ENCODE measurements at regions not wholly inside any gene's neighbourhood (a gene's known extent, or its start where the extent isn't known, plus 50 kb on each side); places are given as distances from the start of the nearest gene placed in this dataset.

GRCh38 chr5:60162441-60162840 lies 268.9 kb upstream of the PDE4D start:
- H3K27ac ChIP-seq = no peak overlapping the region
- TF ChIP-seq CTCF (conservative IDR thresholded peaks at IDR 0.05) = no peak

DNA sequence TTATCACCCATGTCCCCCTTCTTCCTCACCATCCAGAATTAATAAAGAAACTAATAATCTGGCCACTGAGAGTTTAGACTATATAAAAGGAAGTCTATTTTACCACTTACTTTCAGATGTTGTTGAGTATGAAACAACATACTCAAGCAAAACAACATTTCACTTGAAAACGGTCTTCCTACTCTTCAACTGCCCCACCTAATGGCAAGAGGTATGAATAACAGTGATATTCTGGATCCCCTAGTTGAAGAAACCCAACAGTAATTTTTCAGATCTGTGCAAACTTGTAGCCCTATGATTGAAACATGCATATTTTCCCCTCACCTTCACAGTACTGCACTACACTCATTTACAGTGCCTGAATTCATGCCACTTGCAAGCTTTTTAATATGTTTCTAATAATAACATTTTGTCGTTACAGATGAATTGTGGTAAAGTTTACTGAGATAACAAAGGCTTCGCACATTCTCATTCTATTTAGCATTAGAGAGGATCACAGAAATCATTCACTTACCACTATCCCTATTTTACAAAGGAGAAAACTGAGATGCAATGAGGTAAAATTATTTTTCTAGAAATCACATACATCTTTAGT lies 267.9 kb upstream of the PDE4D start:
- no peak overlapping the region for H3K27ac ChIP-seq
- peak; percentile 81 for TF ChIP-seq CTCF (conservative IDR thresholded peaks at IDR 0.05)

DNA sequence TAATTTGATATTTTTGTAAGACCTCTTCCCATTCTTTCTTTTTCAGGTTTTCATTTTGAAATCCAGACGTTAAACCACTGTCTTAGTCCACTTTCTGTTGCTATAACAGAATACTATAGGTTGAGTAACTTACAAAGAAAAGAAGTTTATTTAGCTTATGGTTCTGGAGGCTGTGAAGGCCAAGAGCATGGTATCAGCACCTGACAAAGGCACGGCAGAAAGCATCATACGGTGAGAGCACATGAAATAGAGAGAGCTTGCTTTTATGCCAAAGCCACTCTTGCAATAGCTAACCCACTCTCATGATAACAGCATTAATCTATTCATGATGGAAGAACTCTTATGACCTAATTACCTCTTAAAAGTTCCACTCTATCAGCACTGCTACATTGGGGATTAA lies 255.6 kb upstream of the PDE4D start:
- no peak for TF ChIP-seq CTCF (conservative IDR thresholded peaks at IDR 0.05)
- H3K27ac ChIP-seq = no peak overlapping the region

- TF ChIP-seq CTCF (conservative IDR thresholded peaks at IDR 0.05) = no peak
- no peak overlapping the region for H3K27ac ChIP-seq
These were observed 254.8 kb upstream of the PDE4D start for GRCh38 chr5:60148366-60148765.

DNA sequence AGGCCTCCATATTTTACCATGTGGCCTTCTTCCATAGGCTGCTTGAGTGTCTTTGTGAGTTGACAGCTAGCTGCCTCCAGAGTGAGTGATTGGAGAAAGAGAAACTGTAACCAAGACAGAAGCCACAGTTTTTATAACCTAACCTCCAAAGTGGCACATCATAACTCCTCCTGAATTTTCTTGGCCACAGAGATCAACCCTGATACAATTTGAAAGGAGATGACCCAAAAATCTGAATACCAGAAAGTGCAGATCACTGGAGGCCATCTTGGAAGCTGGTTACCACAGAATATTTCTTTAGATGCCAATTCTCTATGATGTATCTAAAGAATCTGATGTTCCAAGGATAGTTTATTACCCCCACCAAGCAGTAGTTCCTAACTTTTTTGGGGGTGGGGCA lies 254.3 kb upstream of the PDE4D start:
- TF ChIP-seq CTCF (conservative IDR thresholded peaks at IDR 0.05) = no peak
- no peak overlapping the region for H3K27ac ChIP-seq

- no peak for TF ChIP-seq CTCF (conservative IDR thresholded peaks at IDR 0.05)
These were observed 250.5 kb upstream of the PDE4D start for GRCh38 chr5:60143942-60144549.

DNA sequence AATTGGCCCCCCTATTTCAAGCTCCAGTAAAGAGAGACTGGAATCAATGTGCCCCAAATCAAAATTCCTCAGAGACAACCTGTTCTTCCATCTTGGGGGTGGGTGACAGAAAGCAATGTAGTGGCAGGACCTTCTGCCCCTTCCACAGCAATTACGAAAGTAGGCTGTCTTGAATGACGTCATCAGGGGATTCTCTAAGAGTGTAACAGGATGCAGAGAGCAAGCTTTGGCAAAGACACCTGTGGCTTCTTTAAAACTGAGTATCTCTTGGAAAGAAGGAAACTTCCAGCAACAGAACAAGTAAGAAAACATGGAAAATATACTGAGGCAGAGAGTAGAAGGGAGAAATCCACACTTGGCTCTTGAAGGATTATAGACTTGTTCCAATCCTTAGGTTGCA lies 247.6 kb upstream of the PDE4D start:
- TF ChIP-seq CTCF (conservative IDR thresholded peaks at IDR 0.05) = no peak
- H3K27ac ChIP-seq = peak overlapping the region; percentile 19; the same call in 1 of the 2 replicates

More at GRCh38 chr5:60143942-60144549, 250.5 kb upstream of the PDE4D start:
- no peak overlapping the region for H3K27ac ChIP-seq

Data from VCaP (cell line).